ENCODE measurements at regions not wholly inside any gene's neighbourhood (a gene's known extent, or its start where the extent isn't known, plus 50 kb on each side); places are given as distances from the start of the nearest gene placed in this dataset.
"Not testable (repeated sequence)": the region's sequence is repeated elsewhere in the genome, so short reads cannot be mapped to it uniquely, and the experiment has no call there.

DNA sequence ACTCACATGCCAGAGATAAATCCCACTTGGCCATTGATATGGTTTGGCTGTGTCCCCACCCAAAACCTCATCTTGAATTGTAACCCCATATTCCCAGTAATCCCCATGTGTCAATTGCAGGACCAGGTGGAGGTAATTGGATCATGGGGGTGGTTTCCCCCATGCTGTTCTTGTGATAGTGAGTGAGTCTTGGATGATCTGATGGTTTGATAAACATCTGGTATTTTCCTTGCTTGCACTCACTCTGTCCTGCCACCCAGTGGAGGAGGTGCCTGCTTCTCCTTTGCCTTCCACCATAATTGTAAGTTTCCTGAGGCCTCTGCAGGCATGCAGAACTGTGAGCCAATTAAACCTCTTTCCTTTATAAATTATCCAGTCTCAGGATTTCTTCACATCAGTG is 50.4 kb upstream of the B3GAT2 start:
- H3K4me1 ChIP-seq; DNase-seq (ENCODE audit: low read depth in 1 of 2, low spot score in 1 of 2); H3K4me2 ChIP-seq; ATAC-seq; H3K4me3 ChIP-seq; CTCF ChIA-PET; H3K9me3 ChIP-seq; POLR2A ChIA-PET; FAIRE-seq; H3K27ac ChIP-seq: not testable (repeated sequence)

- TF ChIP-seq ZC3H11A (IDR thresholded peaks at IDR 0.05) (no peak), HDAC2 (IDR thresholded peaks at IDR 0.05) (no peak), CHD4 (IDR thresholded peaks at IDR 0.05; ENCODE audit: borderline replicate concordance) (no peak), BHLHE40 (IDR thresholded peaks at IDR 0.05; ENCODE audit: low read depth, low read length) (no peak), MYC (IDR thresholded peaks at IDR 0.05; ENCODE audit: borderline replicate concordance, low read length) (no peak), POLR2AphosphoS2 (conservative IDR thresholded peaks at IDR 0.05; ENCODE audit: low read length) (no peak), PHF8 (IDR thresholded peaks at IDR 0.05; ENCODE audit: borderline replicate concordance, low read depth) (no peak), ESRRA (IDR thresholded peaks at IDR 0.05; ENCODE audit: borderline replicate concordance, low read length) (no peak), RFX5 (IDR thresholded peaks at IDR 0.05) (no peak), JUN (IDR thresholded peaks at IDR 0.05) (no peak)
- TF ChIP-seq, protein P1, sequence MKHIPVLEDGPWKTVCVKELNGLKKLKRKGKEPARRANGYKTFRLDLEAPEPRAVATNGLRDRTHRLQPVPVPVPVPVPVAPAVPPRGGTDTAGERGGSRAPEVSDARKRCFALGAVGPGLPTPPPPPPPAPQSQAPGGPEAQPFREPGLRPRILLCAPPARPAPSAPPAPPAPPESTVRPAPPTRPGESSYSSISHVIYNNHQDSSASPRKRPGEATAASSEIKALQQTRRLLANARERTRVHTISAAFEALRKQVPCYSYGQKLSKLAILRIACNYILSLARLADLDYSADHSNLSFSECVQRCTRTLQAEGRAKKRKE (CRISPR knock-in tag; IDR thresholded peaks at IDR 0.05; ENCODE audit: low read depth): no peak
- TF ChIP-seq, protein P2, sequence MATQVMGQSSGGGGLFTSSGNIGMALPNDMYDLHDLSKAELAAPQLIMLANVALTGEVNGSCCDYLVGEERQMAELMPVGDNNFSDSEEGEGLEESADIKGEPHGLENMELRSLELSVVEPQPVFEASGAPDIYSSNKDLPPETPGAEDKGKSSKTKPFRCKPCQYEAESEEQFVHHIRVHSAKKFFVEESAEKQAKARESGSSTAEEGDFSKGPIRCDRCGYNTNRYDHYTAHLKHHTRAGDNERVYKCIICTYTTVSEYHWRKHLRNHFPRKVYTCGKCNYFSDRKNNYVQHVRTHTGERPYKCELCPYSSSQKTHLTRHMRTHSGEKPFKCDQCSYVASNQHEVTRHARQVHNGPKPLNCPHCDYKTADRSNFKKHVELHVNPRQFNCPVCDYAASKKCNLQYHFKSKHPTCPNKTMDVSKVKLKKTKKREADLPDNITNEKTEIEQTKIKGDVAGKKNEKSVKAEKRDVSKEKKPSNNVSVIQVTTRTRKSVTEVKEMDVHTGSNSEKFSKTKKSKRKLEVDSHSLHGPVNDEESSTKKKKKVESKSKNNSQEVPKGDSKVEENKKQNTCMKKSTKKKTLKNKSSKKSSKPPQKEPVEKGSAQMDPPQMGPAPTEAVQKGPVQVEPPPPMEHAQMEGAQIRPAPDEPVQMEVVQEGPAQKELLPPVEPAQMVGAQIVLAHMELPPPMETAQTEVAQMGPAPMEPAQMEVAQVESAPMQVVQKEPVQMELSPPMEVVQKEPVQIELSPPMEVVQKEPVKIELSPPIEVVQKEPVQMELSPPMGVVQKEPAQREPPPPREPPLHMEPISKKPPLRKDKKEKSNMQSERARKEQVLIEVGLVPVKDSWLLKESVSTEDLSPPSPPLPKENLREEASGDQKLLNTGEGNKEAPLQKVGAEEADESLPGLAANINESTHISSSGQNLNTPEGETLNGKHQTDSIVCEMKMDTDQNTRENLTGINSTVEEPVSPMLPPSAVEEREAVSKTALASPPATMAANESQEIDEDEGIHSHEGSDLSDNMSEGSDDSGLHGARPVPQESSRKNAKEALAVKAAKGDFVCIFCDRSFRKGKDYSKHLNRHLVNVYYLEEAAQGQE (IDR thresholded peaks at IDR 0.05): no peak
- ATAC-seq: no peak
- H3K27ac ChIP-seq: no peak overlapping the region
- POLR2A ChIA-PET: no interaction called here
- no peak overlapping the region for H3K4me3 ChIP-seq
- DNase-seq (ENCODE audit: low read depth in 1 of 2, low spot score in 1 of 2): no peak
- no peaks in the 10 kb centered on the region for H3K9me3 ChIP-seq
- CTCF ChIA-PET: interaction anchor here (0.6 to 1.4 kb wide), 12 partner anchors 9 to 782 kb away, joined by 3 to 8 read pairs (median 4); no protein-coding TSS in a partner anchor
- no peaks in the 10 kb centered on the region for H3K4me1 ChIP-seq
- H3K4me2 ChIP-seq: no peak overlapping the region
- no peak for FAIRE-seq
- WGBS (ENCODE audit: missing lambda C conversion rate): 0% methylated on average over 1 of the region's 1 CpG
Measured at GRCh38 chr6:71011871-71012371, 55.1 kb upstream of the B3GAT2 start.

- no peak overlapping the region for H3K27ac ChIP-seq
- no peaks in the 10 kb centered on the region for H3K4me1 ChIP-seq
- H3K4me3 ChIP-seq: no peak overlapping the region
- ChIA-PET CTCF (interaction anchor here (0.6 to 1.4 kb wide), 12 partner anchors 10 to 787 kb away, joined by 3 to 8 read pairs (median 4); no protein-coding TSS in a partner anchor), POLR2A (no interaction called here)
- H3K4me2 ChIP-seq: no peak overlapping the region
- TF ChIP-seq SMC3 (IDR thresholded peaks at IDR 0.05) (peak; percentile 50; the same call in 2 of the 3 replicates), RAD21 (conservative IDR thresholded peaks at IDR 0.05 in 1 of 2, IDR thresholded peaks at IDR 0.05 in 1 of 2) (peak; percentile 75 to 77), KDM1A (IDR thresholded peaks at IDR 0.05; ENCODE audit: low read depth) (no peak)
- TF ChIP-seq, protein P3, sequence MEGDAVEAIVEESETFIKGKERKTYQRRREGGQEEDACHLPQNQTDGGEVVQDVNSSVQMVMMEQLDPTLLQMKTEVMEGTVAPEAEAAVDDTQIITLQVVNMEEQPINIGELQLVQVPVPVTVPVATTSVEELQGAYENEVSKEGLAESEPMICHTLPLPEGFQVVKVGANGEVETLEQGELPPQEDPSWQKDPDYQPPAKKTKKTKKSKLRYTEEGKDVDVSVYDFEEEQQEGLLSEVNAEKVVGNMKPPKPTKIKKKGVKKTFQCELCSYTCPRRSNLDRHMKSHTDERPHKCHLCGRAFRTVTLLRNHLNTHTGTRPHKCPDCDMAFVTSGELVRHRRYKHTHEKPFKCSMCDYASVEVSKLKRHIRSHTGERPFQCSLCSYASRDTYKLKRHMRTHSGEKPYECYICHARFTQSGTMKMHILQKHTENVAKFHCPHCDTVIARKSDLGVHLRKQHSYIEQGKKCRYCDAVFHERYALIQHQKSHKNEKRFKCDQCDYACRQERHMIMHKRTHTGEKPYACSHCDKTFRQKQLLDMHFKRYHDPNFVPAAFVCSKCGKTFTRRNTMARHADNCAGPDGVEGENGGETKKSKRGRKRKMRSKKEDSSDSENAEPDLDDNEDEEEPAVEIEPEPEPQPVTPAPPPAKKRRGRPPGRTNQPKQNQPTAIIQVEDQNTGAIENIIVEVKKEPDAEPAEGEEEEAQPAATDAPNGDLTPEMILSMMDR (IDR thresholded peaks at IDR 0.05): peak; percentile 75
- DNase-seq (ENCODE audit: low read depth in 1 of 2, low spot score in 1 of 2) (peak; percentile 45 to 57), FAIRE-seq (no peak), ATAC-seq (peak; percentile 77 to 91)
- H3K9me3 ChIP-seq: no peaks in the 10 kb centered on the region
- WGBS (ENCODE audit: missing lambda C conversion rate): 11% methylated on average over 5 of the region's 5 CpGs
Measured at GRCh38 chr6:71012866-71013469, 56.1 kb upstream of the B3GAT2 start.
